ENCODE measurements at regions not wholly inside any gene's neighbourhood (a gene's known extent, or its start where the extent isn't known, plus 50 kb on each side); places are given as distances from the start of the nearest gene placed in this dataset.
A peak's percentile ranks its signal among the peaks of the same experiment; 100 is the strongest.

- peak; percentile 59 for DNase-seq
These were observed 431.8 kb upstream of the MGMT start for GRCh38 chr10:129035052-129035827.

- DNase-seq, result no peak
These were observed 428.5 kb upstream of the MGMT start for GRCh38 chr10:129038522-129038921.

- DNase-seq, result no peak
These were observed 427.4 kb upstream of the MGMT start for GRCh38 chr10:129039406-129040370.

GRCh38 chr10:129040377-129040776 is 426.7 kb upstream of the MGMT start:
- DNase-seq, result no peak

GRCh38 chr10:129041916-129042315 is 425.1 kb upstream of the MGMT start:
- DNase-seq, result no peak

GRCh38 chr10:129042776-129043595 is 424.1 kb upstream of the MGMT start:
- no peak for DNase-seq

GRCh38 chr10:129043691-129044090 is 423.4 kb upstream of the MGMT start:
- DNase-seq, result no peak

GRCh38 chr10:129045599-129045998 is 421.4 kb upstream of the MGMT start:
- no peak for DNase-seq

- DNase-seq, result no peak
These were observed 420.9 kb upstream of the MGMT start for GRCh38 chr10:129046065-129046681.

GRCh38 chr10:129046962-129047361 is 420.1 kb upstream of the MGMT start:
- no peak for DNase-seq

GRCh38 chr10:129047600-129047999 is 419.4 kb upstream of the MGMT start:
- no peak for DNase-seq

GRCh38 chr10:129048513-129048912 is 418.5 kb upstream of the MGMT start:
- no peak for DNase-seq

- no peak for DNase-seq
These were observed 417.5 kb upstream of the MGMT start for GRCh38 chr10:129049501-129049900.

GRCh38 chr10:129055225-129055624 is 411.8 kb upstream of the MGMT start:
- DNase-seq, result no peak

GRCh38 chr10:129055986-129056385 is 411.1 kb upstream of the MGMT start:
- DNase-seq, result no peak

GRCh38 chr10:129056734-129057689 is 410.0 kb upstream of the MGMT start:
- DNase-seq, result no peak

GRCh38 chr10:129057856-129058663 is 409.0 kb upstream of the MGMT start:
- DNase-seq, result peak; percentile 42

GRCh38 chr10:129058664-129059155 is 408.3 kb upstream of the MGMT start:
- no peak for DNase-seq

- no peak for DNase-seq
These were observed 407.1 kb upstream of the MGMT start for GRCh38 chr10:129059977-129060376.

- no peak for DNase-seq
These were observed 403.8 kb upstream of the MGMT start for GRCh38 chr10:129063212-129063611.
